NCI-H748 treated with DMSO at 0.1 percent for 48 hours (cell line): ENCODE measurements at regions not wholly inside any gene's neighbourhood (a gene's known extent, or its start where the extent isn't known, plus 50 kb on each side); places are given as distances from the start of the nearest gene placed in this dataset.

Experiments
- DNase-seq: peaks from one replicate; lab custom pipeline; 2025; lab: John Stamatoyannopoulos, UW

GRCh38 chr15:97804950-97805349 is 155.6 kb upstream of the ARRDC4 start:
- no peak for DNase-seq

- DNase-seq = no peak
These were observed 153.7 kb upstream of the ARRDC4 start for GRCh38 chr15:97806766-97807165.

- DNase-seq = no peak
These were observed 144.7 kb upstream of the ARRDC4 start for GRCh38 chr15:97815835-97816234.

GRCh38 chr15:97817276-97817890 is 143.1 kb upstream of the ARRDC4 start:
- DNase-seq = no peak

GRCh38 chr15:97836003-97836402 is 124.5 kb upstream of the ARRDC4 start:
- DNase-seq = no peak

GRCh38 chr15:97837896-97838295 is 122.6 kb upstream of the ARRDC4 start:
- DNase-seq = no peak

GRCh38 chr15:97838606-97839210 is 121.8 kb upstream of the ARRDC4 start:
- DNase-seq = no peak

- DNase-seq = no peak
These were observed 120.0 kb upstream of the ARRDC4 start for GRCh38 chr15:97840501-97840900.

- DNase-seq = no peak
These were observed 118.9 kb upstream of the ARRDC4 start for GRCh38 chr15:97841558-97841957.

- DNase-seq = no peak
These were observed 111.3 kb upstream of the ARRDC4 start for GRCh38 chr15:97849183-97849582.

GRCh38 chr15:97858296-97858695 is 102.2 kb upstream of the ARRDC4 start:
- no peak for DNase-seq

- no peak for DNase-seq
These were observed 98.8 kb upstream of the ARRDC4 start for GRCh38 chr15:97861529-97862260.

GRCh38 chr15:97866959-97867358 is 93.5 kb upstream of the ARRDC4 start:
- DNase-seq = peak; percentile 69

GRCh38 chr15:97867870-97868269 is 92.6 kb upstream of the ARRDC4 start:
- DNase-seq = peak; percentile 37

GRCh38 chr15:97868981-97869380 is 91.5 kb upstream of the ARRDC4 start:
- no peak for DNase-seq

- no peak for DNase-seq
These were observed 89.7 kb upstream of the ARRDC4 start for GRCh38 chr15:97870771-97871170.

GRCh38 chr15:97874139-97874538 is 86.4 kb upstream of the ARRDC4 start:
- no peak for DNase-seq

- no peak for DNase-seq
These were observed 85.4 kb upstream of the ARRDC4 start for GRCh38 chr15:97875025-97875512.

GRCh38 chr15:97875513-97876280 is 84.8 kb upstream of the ARRDC4 start:
- DNase-seq = no peak

GRCh38 chr15:97876281-97876675 is 84.2 kb upstream of the ARRDC4 start:
- DNase-seq = no peak

GRCh38 chr15:97881346-97881965 is 79.0 kb upstream of the ARRDC4 start:
- DNase-seq = no peak

- DNase-seq = no peak
These were observed 75.9 kb upstream of the ARRDC4 start for GRCh38 chr15:97884513-97885131.
